GM19240 (cell line): ENCODE measurements at regions not wholly inside any gene's neighbourhood (a gene's known extent, or its start where the extent isn't known, plus 50 kb on each side); places are given as distances from the start of the nearest gene placed in this dataset.
A peak's percentile ranks its signal among the peaks of the same experiment; 100 is the strongest.
"Not testable (repeated sequence)": the region's sequence is repeated elsewhere in the genome, so short reads cannot be mapped to it uniquely, and the experiment has no call there.

ENCODE experiments used
- DNase-seq: peaks from one replicate; pipeline ENCODE4 v3.0.0; 2011; ENCODE audit warnings: low spot score; ENCODE audit not compliant: insufficient read length

GRCh38 chr13:50594276-50595051 is 249.0 kb downstream of the DLEU7 start:
- DNase-seq: peak; percentile 29

DNA sequence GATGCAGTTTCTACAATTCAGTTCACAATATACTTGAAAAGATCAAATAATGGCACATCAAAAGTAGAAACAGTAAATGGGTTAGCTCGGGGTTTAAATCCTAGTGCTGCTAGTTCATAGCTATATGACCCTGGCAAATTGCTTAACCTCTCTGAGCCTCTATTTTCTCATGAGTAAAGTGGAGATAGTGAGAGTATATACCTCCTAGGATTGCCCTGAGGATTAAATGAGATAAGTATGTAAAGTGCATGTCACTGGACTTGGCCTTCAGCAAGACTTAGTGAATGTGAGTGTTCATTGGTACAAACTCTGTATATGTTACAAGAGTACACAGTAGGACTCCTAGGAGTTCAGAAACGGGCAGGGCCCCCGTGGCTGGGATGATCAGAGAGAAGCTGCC is 248.3 kb downstream of the DLEU7 start:
- no peak for DNase-seq

DNA sequence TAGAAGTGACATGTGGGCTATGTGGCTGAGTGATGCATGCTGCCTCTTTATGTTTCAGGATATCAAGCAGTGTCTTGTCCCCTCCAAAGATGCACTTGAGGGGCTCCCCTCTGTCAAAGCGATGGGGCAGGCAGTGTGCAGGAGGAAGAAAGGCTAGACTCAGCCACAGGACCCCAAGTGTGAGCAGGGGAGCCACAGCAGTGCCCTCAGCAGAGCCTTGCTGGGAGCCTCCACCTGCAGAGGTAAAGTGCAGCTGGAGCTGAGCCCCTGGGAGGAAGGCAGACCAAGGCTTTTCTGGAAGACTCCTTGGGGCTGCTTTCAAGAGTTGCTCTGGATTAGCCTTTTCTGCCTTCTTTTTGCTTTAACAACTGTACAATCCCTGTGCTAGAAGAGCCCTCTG is 247.3 kb downstream of the DLEU7 start:
- no peak for DNase-seq

GRCh38 chr13:50596776-50597203 is 246.7 kb downstream of the DLEU7 start:
- no peak for DNase-seq

DNA sequence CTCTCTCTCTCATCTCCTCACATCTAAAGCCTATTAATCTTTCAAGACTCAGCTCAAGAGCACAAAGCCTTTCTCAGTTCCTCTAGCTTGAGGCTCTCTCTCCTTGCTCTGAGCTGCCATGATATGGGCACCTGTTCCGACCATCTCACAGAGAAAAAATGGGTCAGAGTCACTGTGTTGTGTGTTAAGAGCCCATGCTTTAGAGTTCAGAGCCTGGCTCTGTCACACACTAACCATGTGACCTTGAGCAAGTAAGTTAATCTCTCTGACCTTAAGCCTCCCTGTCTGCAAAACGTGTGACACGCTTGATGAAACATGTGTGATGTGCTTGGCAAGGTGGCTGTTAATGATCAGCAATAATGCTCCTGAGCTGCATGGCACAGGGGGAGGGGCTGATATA is 245.2 kb downstream of the DLEU7 start:
- DNase-seq: no peak

- no peak for DNase-seq
These were observed 244.4 kb downstream of the DLEU7 start for GRCh38 chr13:50599046-50599445.

GRCh38 chr13:50599927-50600326 is 243.6 kb downstream of the DLEU7 start:
- no peak for DNase-seq

DNA sequence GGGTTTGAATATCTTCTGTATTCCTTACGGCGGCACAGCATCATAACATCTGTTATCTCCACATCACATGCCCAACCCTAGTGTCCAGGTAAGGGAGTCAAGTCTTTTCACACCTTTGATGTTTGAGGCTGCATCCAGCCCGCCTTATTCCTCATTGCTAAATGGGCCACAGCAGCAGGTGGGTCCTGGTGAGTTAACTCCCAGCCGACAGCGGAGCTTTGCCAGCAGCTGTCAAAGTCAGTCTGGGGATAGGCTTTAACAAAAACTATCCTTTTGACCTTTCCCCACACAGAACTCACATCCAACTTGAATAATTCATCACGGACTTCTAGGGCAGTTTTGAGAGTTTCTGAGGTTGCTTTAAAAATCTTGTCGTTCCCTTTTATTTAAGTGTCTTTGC is 235.1 kb downstream of the DLEU7 start:
- no peak for DNase-seq

- DNase-seq: no peak
These were observed 234.5 kb downstream of the DLEU7 start for GRCh38 chr13:50609011-50609410.

- DNase-seq: no peak
These were observed 233.3 kb downstream of the DLEU7 start for GRCh38 chr13:50610238-50610637.

DNA sequence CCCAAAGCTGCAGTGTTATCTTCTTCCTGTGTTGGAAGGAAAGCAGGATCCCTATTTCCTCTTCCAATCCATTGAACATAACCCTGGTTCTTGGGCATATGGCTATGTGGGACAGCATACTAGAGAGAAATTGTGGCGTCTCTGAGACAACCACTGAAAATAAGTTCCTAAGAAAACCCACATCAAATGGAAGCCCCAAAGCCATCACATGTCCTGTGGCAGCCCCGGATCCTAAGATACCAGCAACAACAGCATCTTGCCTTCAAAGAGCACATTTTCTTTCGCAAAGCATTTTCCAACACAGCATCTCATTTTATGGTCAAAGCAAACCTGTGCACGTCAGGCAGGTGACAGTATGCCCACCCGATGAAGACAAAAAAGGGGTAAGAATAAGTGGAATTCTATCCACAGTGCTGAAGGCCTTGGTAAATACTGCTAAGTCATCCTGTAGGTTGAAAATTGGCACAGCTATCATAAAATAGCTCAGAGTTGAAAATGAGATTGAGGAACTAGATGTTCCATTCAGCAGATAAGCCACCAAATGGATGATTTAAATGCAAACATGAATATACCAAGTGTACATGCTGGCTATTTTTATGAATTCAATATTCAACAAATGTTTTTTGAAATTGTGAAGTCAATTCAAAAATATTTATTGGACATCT is 232.2 kb downstream of the DLEU7 start:
- no peak for DNase-seq

GRCh38 chr13:50612717-50613116 is 230.8 kb downstream of the DLEU7 start:
- DNase-seq: no peak

DNA sequence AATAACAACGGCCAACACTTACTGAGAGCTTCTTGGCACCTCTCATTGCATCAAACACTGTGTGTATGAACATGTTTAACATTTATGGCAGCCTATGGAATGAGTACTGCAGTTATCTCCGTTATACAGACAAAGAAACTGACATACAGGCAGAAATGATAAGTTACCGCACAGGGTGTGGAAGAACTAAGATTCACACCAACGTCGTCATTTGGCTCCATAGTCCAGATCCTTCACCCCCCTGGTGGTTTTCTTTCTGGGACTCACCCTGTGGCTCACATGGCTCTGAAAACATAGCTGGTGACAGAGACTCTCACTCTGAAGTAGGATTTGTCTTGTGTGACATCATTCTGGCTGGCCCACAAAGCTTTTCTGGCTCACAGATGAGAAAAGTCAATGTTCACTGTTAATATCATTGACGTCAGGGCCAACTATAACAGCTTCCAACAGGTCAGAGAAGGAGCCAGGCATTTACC is 230.1 kb downstream of the DLEU7 start:
- no peak for DNase-seq

GRCh38 chr13:50615234-50615633 is 228.3 kb downstream of the DLEU7 start:
- DNase-seq: no peak

GRCh38 chr13:50616101-50616500 is 227.4 kb downstream of the DLEU7 start:
- DNase-seq: no peak

DNA sequence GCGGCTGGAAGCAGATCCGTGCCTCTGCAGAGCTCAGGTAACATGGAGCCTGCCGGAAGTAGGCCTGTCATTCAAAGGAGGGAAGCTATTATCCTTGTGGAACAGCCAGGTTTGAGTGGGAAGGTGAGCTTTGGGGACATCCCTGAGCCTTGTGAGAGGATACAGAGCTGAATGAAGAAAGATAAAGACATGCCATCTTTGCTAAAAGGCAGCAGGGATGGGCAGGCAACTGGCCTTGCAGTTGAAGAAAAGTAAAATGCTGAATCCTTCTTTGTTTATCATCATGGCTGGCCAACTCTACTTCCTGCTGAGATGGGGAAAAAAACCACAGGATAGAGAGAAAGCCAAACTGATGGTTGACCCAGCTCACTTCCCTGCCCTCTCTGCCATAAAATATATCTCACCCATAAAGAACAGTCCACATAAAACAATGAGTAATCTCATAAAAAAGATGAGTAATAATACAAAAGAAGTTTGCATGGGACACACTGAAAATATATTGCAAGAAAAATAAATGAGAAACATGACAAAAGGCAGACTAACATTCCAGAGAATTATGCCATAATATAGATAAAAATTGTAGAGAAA is 226.3 kb downstream of the DLEU7 start:
- no peak for DNase-seq

- no peak for DNase-seq
These were observed 225.3 kb downstream of the DLEU7 start for GRCh38 chr13:50618206-50618605.

GRCh38 chr13:50626101-50626547 is 217.4 kb downstream of the DLEU7 start:
- no peak for DNase-seq

DNA sequence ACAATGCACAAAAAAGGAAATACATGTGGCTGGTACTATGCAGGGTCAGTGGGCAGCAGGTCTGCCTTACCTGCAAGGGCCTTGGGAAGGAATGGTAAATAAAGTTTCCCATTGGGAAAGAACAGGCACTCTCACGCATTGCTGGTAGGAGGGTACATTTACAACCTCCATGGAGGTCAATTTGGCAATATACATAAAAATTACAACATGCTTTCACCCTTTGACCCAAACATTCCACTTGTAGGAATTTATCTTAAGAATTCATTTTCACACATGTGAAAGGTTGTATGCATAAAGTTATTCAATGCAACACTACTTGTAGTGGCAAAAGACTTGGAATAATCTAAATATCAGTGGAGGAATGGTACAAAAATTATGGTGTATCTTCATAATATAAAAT is 216.4 kb downstream of the DLEU7 start:
- DNase-seq: no peak

DNA sequence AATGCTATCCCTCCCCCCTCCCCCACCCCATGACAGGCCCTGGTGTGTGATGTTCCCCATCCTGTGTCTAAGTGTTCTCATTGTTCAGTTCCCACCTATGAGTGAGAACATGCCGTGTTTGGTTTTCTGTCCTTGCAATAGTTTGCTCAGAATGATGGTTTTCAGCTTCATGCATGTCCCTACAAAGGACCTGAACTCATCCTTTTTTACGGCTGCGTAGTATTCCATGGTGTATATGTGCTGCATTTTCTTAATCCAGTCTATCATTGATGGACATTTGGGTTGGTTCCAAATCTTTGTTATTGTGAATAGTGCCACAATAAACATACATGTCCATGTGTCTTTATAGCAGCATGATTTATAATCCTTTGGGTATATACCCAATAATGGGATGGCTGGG is 215.0 kb downstream of the DLEU7 start:
- not testable (repeated sequence) for DNase-seq

DNA sequence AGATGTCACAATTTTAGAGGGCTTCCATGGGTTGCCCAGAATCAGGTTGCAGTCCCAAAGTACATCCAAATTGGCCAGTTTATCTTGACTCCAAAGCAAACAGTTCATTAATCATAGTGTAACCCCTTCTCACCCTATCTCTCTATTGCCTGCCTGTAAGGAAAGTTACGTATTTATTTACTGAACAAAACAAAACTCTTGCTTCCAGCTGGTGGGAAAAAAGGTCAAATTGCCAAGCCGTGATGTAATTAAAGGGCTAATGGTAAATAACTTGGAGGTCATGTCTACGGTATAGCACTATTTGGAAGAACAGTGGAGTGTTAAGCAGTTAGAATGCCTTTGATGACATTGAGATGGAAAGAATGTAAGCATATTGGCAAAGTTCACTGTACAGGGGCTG is 214.0 kb downstream of the DLEU7 start:
- DNase-seq: no peak

DNA sequence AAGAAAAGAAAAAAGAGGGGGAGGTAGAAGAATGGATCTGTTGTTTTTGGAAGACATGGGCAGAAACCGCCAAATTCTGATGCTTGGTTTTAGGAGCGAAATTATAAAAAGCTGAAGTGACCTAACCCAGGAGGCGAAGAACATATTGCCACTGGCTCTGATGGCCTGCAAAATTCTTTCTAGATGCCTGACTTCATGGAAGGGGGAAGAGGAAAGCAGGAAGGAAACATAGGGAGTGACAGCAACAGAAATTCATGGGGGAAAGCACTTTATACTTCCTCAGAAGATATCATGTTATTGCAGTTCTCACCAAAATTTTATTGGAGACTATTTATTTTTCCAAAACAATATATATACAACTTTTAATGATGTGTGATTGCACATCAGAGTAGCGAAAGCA is 213.5 kb downstream of the DLEU7 start:
- DNase-seq: no peak
